ENCODE measurements at regions not wholly inside any gene's neighbourhood (a gene's known extent, or its start where the extent isn't known, plus 50 kb on each side); places are given as distances from the start of the nearest gene placed in this dataset.

DNA sequence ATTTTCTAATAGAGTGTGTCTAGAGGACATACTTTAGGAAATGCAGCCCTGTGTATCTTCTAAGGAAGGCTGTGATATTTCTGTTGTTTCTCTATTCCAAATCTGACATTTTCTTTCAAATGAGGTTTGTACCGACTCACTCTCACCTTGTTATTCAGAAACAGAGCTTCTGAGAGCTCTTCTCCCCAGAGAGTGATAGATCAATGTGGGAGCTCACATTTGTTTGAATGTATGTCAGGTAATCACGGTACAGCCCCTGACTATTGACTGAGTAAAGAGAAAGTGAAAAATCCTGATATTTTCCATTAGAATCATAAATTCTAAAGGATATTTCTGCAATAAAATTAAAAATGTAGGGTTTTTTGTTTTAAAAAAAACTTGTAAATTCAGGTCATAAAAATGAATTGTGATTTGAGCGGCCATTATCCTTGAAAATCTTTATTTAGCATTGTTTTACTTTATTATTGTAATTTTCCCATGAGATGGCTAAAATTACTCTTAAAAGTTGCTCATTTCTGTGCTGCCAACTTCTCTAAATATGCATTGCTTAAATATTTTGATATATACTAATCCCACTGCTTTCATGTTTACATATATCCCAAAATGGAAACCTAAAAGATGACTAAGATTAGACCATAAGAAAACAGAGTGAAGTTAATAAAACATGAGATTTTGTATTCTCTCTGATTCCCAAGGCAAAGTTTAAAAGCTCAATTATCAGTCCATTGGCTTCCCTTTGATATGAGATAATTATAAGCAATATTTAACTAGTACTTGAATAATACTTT lies 1226.8 kb upstream of the CITED2 start:
- TF ChIP-seq, protein P1, sequence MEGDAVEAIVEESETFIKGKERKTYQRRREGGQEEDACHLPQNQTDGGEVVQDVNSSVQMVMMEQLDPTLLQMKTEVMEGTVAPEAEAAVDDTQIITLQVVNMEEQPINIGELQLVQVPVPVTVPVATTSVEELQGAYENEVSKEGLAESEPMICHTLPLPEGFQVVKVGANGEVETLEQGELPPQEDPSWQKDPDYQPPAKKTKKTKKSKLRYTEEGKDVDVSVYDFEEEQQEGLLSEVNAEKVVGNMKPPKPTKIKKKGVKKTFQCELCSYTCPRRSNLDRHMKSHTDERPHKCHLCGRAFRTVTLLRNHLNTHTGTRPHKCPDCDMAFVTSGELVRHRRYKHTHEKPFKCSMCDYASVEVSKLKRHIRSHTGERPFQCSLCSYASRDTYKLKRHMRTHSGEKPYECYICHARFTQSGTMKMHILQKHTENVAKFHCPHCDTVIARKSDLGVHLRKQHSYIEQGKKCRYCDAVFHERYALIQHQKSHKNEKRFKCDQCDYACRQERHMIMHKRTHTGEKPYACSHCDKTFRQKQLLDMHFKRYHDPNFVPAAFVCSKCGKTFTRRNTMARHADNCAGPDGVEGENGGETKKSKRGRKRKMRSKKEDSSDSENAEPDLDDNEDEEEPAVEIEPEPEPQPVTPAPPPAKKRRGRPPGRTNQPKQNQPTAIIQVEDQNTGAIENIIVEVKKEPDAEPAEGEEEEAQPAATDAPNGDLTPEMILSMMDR (IDR thresholded peaks at IDR 0.05; ENCODE audit: insufficient read depth, low read length, poor library complexity, severe bottlenecking): no peak
- no peak for TF ChIP-seq EZH2phosphoT487 (conservative IDR thresholded peaks at IDR 0.05; ENCODE audit: low read length)
